Endodermal cell (in vitro differentiated cells): ENCODE measurements at regions not wholly inside any gene's neighbourhood (a gene's known extent, or its start where the extent isn't known, plus 50 kb on each side); places are given as distances from the start of the nearest gene placed in this dataset.

Experiments
- DNase-seq: peaks from one replicate; pipeline ENCODE4 v3.0.0-alpha.2; 2017
- H3K27ac ChIP-seq: 2 replicates; pipeline ENCODE4 v1.5.1; 2013; ENCODE audit warnings: mild to moderate bottlenecking, low read depth, low read length, moderate library complexity
- H3K27me3 ChIP-seq: 2 replicates; pipeline ENCODE4 v1.6.1; 2013; ENCODE audit warnings: mild to moderate bottlenecking, low read length, moderate library complexity; ENCODE audit not compliant: insufficient read depth, control insufficient read depth, poor library complexity, severe bottlenecking
- H3K36me3 ChIP-seq: 2 replicates; pipeline ENCODE4 v1.7.0; 2013; ENCODE audit warnings: mild to moderate bottlenecking, low read length, moderate library complexity; ENCODE audit not compliant: control insufficient read depth, insufficient read depth
- H3K4me1 ChIP-seq: one replicate; pipeline ENCODE4 v1.7.0; 2013; ENCODE audit warnings: low read length; ENCODE audit not compliant: control insufficient read depth, insufficient read depth
- H3K4me3 ChIP-seq: 2 replicates; pipeline ENCODE4 v1.5.1; 2013; ENCODE audit warnings: mild to moderate bottlenecking, low read length, moderate library complexity
- H3K9ac ChIP-seq: 2 replicates; pipeline ENCODE4 v1.6.1; 2013; ENCODE audit warnings: mild to moderate bottlenecking, low read length, moderate library complexity; ENCODE audit not compliant: poor library complexity, severe bottlenecking; ENCODE audit errors: extremely low read depth
- H3K9me3 ChIP-seq: 2 replicates; pipeline ENCODE4 v1.6.1; 2013; ENCODE audit warnings: mild to moderate bottlenecking, low read length, moderate library complexity; ENCODE audit not compliant: control insufficient read depth
- H3K27ac Mint-ChIP-seq: 2 replicates; pipeline ENCODE4 v1.8.0; 2020; ENCODE audit warnings: mixed read lengths
- H3K27me3 Mint-ChIP-seq: 2 replicates; pipeline ENCODE4 v1.8.0; 2021; ENCODE audit warnings: mild to moderate bottlenecking, mixed read lengths; ENCODE audit not compliant: insufficient read depth
- H3K36me3 Mint-ChIP-seq: 2 replicates; pipeline ENCODE4 v1.8.0; 2020; ENCODE audit warnings: low read depth, mixed read lengths
- H3K4me1 Mint-ChIP-seq: 2 replicates; pipeline ENCODE4 v1.8.0; 2020; ENCODE audit warnings: mixed read lengths
- H3K4me3 Mint-ChIP-seq: 2 replicates; pipeline ENCODE4 v1.8.0; 2020; ENCODE audit warnings: mild to moderate bottlenecking, moderate library complexity, mixed read lengths
- H3K9me3 Mint-ChIP-seq: 2 replicates; pipeline ENCODE4 v1.8.0; 2020; ENCODE audit warnings: mild to moderate bottlenecking, mixed read lengths
- CTCF ChIP-seq: fragments of 200-600 bp; sonication (generic); conservative IDR thresholded peaks from 2 replicates; pipeline ENCODE4 v1.5.0; 2021; ENCODE audit warnings: antibody characterized with exemption, mild to moderate bottlenecking
- WGBS, 2 experiments: methylation state at CpG; one replicate each; pipeline versions ENCODE4 v1.1.5 to v1.1.7; 2013; ENCODE audit warnings: missing lambda C conversion rate in 2 of 2, mixed read lengths in 1 of 2; ENCODE audit not compliant: insufficient coverage in 1 of 2, insufficient read length in 1 of 2; 5-methylcytosine and 5-hydroxymethylcytosine counted together

GRCh38 chr22:48422900-48423480, 1404.7 kb downstream of the BRD1 start:
- DNase-seq: peak; percentile 15
- H3K4me1 ChIP-seq: peaks cover under 1% of the 10 kb centered on the region
- H3K36me3 ChIP-seq: no peaks in the 10 kb centered on the region
- H3K36me3 Mint-ChIP-seq: no peaks in the 10 kb centered on the region
- no peak overlapping the region for H3K4me3 Mint-ChIP-seq
- H3K27ac ChIP-seq: no peak overlapping the region
- H3K27me3 Mint-ChIP-seq: peaks cover 61% of the 10 kb centered on the region
- H3K4me3 ChIP-seq: no peak overlapping the region
- peaks cover 2% of the 10 kb centered on the region for H3K4me1 Mint-ChIP-seq
- H3K9me3 Mint-ChIP-seq: no peaks in the 10 kb centered on the region
- TF ChIP-seq CTCF: no peak
- 88 to 97% methylated on average over 5 to 7 of the region's 7 CpGs for WGBS, 2 experiments
- H3K9ac ChIP-seq: no peak overlapping the region
- H3K9me3 ChIP-seq: no peaks in the 10 kb centered on the region
- H3K27ac Mint-ChIP-seq: no peak overlapping the region
- H3K27me3 ChIP-seq: no peaks in the 10 kb centered on the region

- peak; percentile 10 for DNase-seq
- WGBS, 2 experiments: 95 to 98% methylated on average over 10 of the region's 10 CpGs
- no peak overlapping the region for H3K4me3 Mint-ChIP-seq
- Histone ChIP-seq H3K9ac (no peak overlapping the region), H3K36me3 (no peaks in the 10 kb centered on the region), H3K9me3 (no peaks in the 10 kb centered on the region), H3K27ac (no peak overlapping the region), H3K4me1 (peaks cover 11% of the 10 kb centered on the region), H3K27me3 (no peaks in the 10 kb centered on the region), H3K4me3 (no peak overlapping the region)
- no peak overlapping the region for H3K27ac Mint-ChIP-seq
- peaks cover 20% of the 10 kb centered on the region for H3K4me1 Mint-ChIP-seq
- H3K27me3 Mint-ChIP-seq: peaks cover 80% of the 10 kb centered on the region
- no peaks in the 10 kb centered on the region for H3K36me3 Mint-ChIP-seq
- no peaks in the 10 kb centered on the region for H3K9me3 Mint-ChIP-seq
- TF ChIP-seq CTCF: no peak
These were observed 1408.8 kb downstream of the BRD1 start for GRCh38 chr22:48418831-48419230.

- Histone ChIP-seq H3K4me1 (peaks cover 11% of the 10 kb centered on the region), H3K9me3 (no peaks in the 10 kb centered on the region), H3K4me3 (no peak overlapping the region), H3K9ac (no peak overlapping the region), H3K27me3 (no peaks in the 10 kb centered on the region), H3K27ac (no peak overlapping the region), H3K36me3 (no peaks in the 10 kb centered on the region)
- Mint-ChIP-seq H3K27ac (no peak overlapping the region), H3K36me3 (no peaks in the 10 kb centered on the region), H3K4me3 (no peak overlapping the region), H3K9me3 (no peaks in the 10 kb centered on the region), H3K27me3 (peaks cover 82% of the 10 kb centered on the region), H3K4me1 (peaks cover 20% of the 10 kb centered on the region)
- 94 to 95% methylated on average over 16 to 24 of the region's 24 CpGs for WGBS, 2 experiments
- no peak for TF ChIP-seq CTCF
- peak; percentile 44 for DNase-seq
These were observed 1410.2 kb downstream of the BRD1 start for GRCh38 chr22:48417225-48418070.
